GM12864 (cell line): ENCODE measurements at regions not wholly inside any gene's neighbourhood (a gene's known extent, or its start where the extent isn't known, plus 50 kb on each side); places are given as distances from the start of the nearest gene placed in this dataset.

Experiments used
- DNase-seq: peaks from one replicate; pipeline ENCODE4 v3.0.0-alpha.2; 2011; ENCODE audit warnings: low read depth
- H3K4me3 ChIP-seq: 2 replicates; pipeline ENCODE4 v1.5.1; 2011; ENCODE audit warnings: mild to moderate bottlenecking, low read depth, low read length, control low read depth
- CTCF ChIP-seq: IDR thresholded peaks from 2 replicates; pipeline ENCODE4 v1.5.1; 2011; ENCODE audit warnings: low read depth, mild to moderate bottlenecking, moderate library complexity, low read length, control low read depth, inconsistent platforms; ENCODE audit errors: missing control alignments

GRCh38 chr2:9057939-9058761, 54.7 kb upstream of the MBOAT2 start:
- no peak for DNase-seq
- no peak for TF ChIP-seq CTCF
- H3K4me3 ChIP-seq = no peak overlapping the region

GRCh38 chr2:9055471-9055870, 52.0 kb upstream of the MBOAT2 start:
- DNase-seq = no peak
- H3K4me3 ChIP-seq = no peak overlapping the region
- no peak for TF ChIP-seq CTCF

DNA sequence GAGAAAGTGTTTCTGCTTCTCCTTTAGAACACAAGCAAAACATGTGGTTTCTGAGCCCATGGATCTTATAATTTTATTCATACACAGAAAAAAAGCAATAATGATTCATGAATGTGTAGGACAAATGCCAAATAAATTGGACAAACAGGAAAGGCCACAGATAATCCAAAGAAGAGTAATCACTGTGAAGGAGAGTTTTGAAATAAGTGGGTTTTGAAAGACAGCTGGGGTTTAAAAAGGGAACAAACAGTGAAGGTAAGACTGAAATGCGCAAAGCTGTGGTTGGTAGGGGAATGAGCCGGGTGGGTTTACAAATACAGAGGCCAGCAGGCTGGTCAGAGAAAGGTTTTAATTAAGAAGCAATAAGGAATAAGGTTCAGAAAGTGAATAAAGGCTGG, 50.0 kb upstream of the MBOAT2 start:
- TF ChIP-seq CTCF = no peak
- H3K4me3 ChIP-seq = no peak overlapping the region
- DNase-seq = no peak
